Prostate gland (tissue), 2 donors: ENCODE measurements at regions not wholly inside any gene's neighbourhood (a gene's known extent, or its start where the extent isn't known, plus 50 kb on each side); places are given as distances from the start of the nearest gene placed in this dataset.

Experiments
- DNase-seq: peaks from one replicate; pipeline ENCODE4 v3.0.0-alpha.2; 2019; ENCODE audit warnings: low spot score
- H3K27ac ChIP-seq, 2 donors: fragments of 200-600 bp; sonication (generic); 2 replicates each; pipeline ENCODE4 v1.5.1; 2017 to 2019
- H3K27me3 ChIP-seq: fragments of 200-600 bp; sonication (generic); replicated peaks from 2 replicates; pipeline ENCODE4 v1.5.1; 2019; ENCODE audit not compliant: insufficient read depth
- H3K36me3 ChIP-seq, 2 donors: fragments of 200-600 bp; sonication (generic); 1 replicate in 1 of 2; 2 replicates in 1 of 2; pipeline versions ENCODE4 v1.5.1 to v1.8.1; 2017 to 2019
- H3K4me1 ChIP-seq: fragments of 200-600 bp; sonication (generic); replicated peaks from 2 replicates; pipeline ENCODE4 v1.5.1; 2019
- H3K4me3 ChIP-seq, 2 donors: fragments of 200-600 bp; sonication (generic); 2 replicates each; pipeline ENCODE4 v1.5.1; 2017 to 2019
- H3K9me3 ChIP-seq: fragments of 200-600 bp; sonication (generic); 2 replicates; pipeline ENCODE4 v1.5.1; 2017
- POLR2A ChIP-seq: fragments of 450-650 bp; IDR thresholded peaks from one replicate; pipeline ENCODE4 v1.6.1; 2016; ENCODE audit warnings: antibody characterized with exemption, mild to moderate bottlenecking
- POLR2AphosphoS5 ChIP-seq: sonication (generic); formaldehyde crosslinking; IDR thresholded peaks from one replicate; pipeline ENCODE4 v1.6.1; 2017; ENCODE audit warnings: antibody characterized with exemption
- WGBS: methylation state at CpG from one replicate; pipeline ENCODE4 v1.1.5; 2018; 5-methylcytosine and 5-hydroxymethylcytosine counted together
- intact Hi-C: fragments of 100-400 bp; cut with DNase I; formaldehyde crosslinking; loops from one replicate; pipeline ENCODE4 v1.14.2; 2022
- TF ChIP-seq, protein P1 (sequence below), 4 experiments: fragments of 200-600 bp in 2 of 4; fragments of 450-650 bp in 2 of 4; sonication (generic) in 2 of 4; IDR thresholded peaks; 1 replicate in 3 of 4; 2 replicates in 1 of 4; pipeline ENCODE4 v1.5.1; 2016 to 2019; ENCODE audit warnings: antibody characterized with exemption in 4 of 4, mild to moderate bottlenecking in 2 of 4, moderate library complexity in 2 of 4

DNA sequence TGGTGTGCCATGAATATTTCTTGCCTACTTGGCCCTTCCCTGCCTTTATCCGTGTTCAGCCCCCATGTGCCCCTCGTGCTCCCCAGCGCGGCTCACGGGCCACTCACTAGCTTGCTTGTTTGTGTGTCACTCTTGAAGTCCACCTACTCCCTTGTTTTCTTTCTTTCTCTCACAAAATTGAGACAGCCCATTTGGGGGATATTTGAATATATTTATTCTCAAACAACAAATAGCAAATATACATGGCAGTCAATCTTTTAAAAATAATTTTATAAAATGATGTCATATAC lies 82.2 kb downstream of the PLXNA1 start:
- 85% methylated on average over 5 of the region's 5 CpGs for whole genome bisulfite sequencing
- intact Hi-C loops = no loop called here
- Histone ChIP-seq H3K9me3 (no peaks in the 10 kb centered on the region), H3K27ac (no peak overlapping the region), H3K36me3 (no peaks in the 10 kb centered on the region), H3K4me3 (no peak overlapping the region), H3K27me3 (no peaks in the 10 kb centered on the region), H3K4me1 (no peaks in the 10 kb centered on the region)
- TF ChIP-seq POLR2A (no peak), POLR2AphosphoS5 (no peak)
- TF ChIP-seq, protein P1, sequence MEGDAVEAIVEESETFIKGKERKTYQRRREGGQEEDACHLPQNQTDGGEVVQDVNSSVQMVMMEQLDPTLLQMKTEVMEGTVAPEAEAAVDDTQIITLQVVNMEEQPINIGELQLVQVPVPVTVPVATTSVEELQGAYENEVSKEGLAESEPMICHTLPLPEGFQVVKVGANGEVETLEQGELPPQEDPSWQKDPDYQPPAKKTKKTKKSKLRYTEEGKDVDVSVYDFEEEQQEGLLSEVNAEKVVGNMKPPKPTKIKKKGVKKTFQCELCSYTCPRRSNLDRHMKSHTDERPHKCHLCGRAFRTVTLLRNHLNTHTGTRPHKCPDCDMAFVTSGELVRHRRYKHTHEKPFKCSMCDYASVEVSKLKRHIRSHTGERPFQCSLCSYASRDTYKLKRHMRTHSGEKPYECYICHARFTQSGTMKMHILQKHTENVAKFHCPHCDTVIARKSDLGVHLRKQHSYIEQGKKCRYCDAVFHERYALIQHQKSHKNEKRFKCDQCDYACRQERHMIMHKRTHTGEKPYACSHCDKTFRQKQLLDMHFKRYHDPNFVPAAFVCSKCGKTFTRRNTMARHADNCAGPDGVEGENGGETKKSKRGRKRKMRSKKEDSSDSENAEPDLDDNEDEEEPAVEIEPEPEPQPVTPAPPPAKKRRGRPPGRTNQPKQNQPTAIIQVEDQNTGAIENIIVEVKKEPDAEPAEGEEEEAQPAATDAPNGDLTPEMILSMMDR (IDR thresholded peaks at IDR 0.05) = no peak
- DNase-seq = no peak

DNA sequence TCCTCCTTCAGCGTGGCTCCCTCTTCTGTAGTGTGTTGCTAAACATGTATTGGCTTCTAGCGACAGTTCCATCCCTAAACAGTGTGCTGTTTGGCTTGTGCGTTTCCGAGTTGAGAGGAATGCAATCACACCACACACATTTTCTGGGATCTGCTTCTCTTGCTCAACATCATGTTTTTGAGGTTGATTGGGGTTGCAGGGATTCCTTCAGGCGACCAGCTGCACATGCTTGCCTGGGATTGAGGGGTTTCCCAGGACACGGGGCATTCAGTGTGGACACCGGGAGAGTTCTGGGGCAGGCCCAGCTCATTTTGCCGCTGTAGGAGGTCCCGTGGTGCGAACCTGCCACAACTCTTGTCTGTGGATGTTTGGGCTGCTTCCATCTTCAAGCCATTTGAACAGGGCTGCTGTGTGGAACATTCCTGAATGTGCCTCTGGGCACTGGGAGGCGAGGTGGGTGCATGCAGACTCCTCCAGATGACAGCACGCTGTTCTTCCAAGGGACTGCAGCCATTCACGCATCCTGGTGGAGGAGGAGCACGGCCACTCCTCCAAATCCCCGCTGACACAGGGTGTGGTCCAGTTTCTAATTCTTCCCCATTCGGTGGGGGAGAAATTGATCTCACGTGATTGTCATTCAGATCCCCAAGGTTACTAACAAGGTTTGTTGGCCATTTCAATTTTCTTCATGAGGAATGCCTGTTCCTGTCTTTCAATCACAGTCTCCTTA lies 82.8 kb downstream of the PLXNA1 start:
- intact Hi-C loops = no loop called here
- H3K27me3 ChIP-seq = no peaks in the 10 kb centered on the region
- WGBS = 81% methylated on average over 17 of the region's 17 CpGs
- DNase-seq = no peak
- no peak for TF ChIP-seq POLR2A
- TF ChIP-seq, protein P1 (IDR thresholded peaks at IDR 0.05) = no peak
- no peak for TF ChIP-seq POLR2AphosphoS5
- H3K4me1 ChIP-seq = no peaks in the 10 kb centered on the region
- H3K36me3 ChIP-seq = no peaks in the 10 kb centered on the region
- no peaks in the 10 kb centered on the region for H3K9me3 ChIP-seq
- no peak overlapping the region for H3K27ac ChIP-seq
- H3K4me3 ChIP-seq = no peak overlapping the region

DNA sequence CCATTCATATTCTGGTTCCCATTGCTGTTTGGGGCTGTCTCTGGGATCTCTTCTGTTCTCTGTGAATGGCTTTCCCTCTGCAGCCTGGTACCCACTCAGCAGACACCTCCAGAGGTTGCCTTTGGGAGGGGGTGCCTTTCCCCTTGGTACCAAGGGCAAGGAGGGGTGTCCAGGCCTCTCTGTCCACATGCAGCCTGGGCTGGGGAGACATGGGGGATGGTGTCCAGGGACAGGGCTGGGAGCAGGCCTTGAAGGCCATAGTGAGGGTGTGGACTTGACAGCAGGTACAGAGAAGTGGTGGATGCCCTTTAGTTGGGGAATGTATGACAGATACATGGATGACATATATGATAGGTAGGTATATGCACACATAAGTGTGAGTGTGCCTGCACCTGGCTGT lies 83.7 kb downstream of the PLXNA1 start:
- TF ChIP-seq POLR2AphosphoS5 = no peak
- TF ChIP-seq, protein P1 (IDR thresholded peaks at IDR 0.05) = no peak
- no peak for TF ChIP-seq POLR2A
- intact Hi-C loops = no loop called here
- Histone ChIP-seq H3K27ac (no peak overlapping the region), H3K4me1 (no peaks in the 10 kb centered on the region), H3K9me3 (no peaks in the 10 kb centered on the region), H3K36me3 (no peaks in the 10 kb centered on the region), H3K4me3 (no peak overlapping the region), H3K27me3 (no peaks in the 10 kb centered on the region)
- no peak for DNase-seq

DNA sequence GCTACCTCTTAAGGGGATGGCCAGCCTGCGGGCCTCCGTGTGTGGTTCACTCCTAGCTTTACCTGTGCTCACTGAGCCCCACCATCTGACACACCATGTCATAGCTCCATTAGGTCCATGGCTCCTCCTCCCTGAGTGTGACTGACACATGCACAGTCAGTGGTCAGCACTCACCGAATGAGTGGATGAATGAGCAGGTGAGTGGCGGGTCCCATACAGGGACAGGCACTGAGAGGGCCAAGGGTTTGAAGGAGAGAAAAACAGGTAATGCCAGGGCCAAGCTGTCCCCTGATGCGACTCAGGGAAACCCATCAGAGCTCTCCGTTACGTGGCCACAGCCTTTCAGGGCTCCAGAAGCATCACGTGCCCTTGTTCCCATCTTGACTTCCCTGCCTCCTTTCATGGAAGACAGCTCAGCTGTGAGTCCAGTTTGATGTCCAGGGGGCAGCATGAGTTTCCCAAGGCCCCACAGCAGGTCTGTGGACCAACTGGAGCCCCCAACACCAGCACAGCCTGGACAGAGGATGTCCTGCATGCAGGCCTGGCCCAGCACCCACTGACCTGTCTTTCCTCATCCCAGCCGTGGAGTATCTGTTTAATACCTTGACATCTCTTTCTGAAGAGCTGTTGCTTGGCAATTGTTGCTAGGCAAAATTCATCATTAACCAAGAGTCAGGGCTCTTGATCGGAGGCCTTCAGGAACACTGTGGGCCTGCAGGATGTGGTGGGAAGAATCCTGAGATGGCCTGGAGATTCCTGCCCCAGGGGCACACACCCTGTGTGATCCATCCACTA lies 84.4 kb downstream of the PLXNA1 start:
- no peak for DNase-seq
- Histone ChIP-seq H3K9me3 (no peaks in the 10 kb centered on the region), H3K27ac (no peak overlapping the region), H3K36me3 (no peaks in the 10 kb centered on the region), H3K4me1 (no peaks in the 10 kb centered on the region), H3K4me3 (no peak overlapping the region), H3K27me3 (no peaks in the 10 kb centered on the region)
- intact Hi-C loops = no loop called here
- WGBS = 98% methylated on average over 10 of the region's 10 CpGs
- TF ChIP-seq, protein P1 (IDR thresholded peaks at IDR 0.05) = no peak
- TF ChIP-seq POLR2AphosphoS5 (no peak), POLR2A (no peak)
